H9 (cell line): ENCODE measurements at regions not wholly inside any gene's neighbourhood (a gene's known extent, or its start where the extent isn't known, plus 50 kb on each side); places are given as distances from the start of the nearest gene placed in this dataset.

Experiments used
- DNase-seq: peaks from one replicate; pipeline ENCODE4 v3.0.0-alpha.2; 2017
- H2AFZ ChIP-seq: one replicate; pipeline ENCODE4 v1.6.1; 2013; ENCODE audit warnings: mild to moderate bottlenecking, low read length, control low read depth, moderate library complexity
- H2AK5ac ChIP-seq: 2 replicates; pipeline ENCODE4 v1.6.1; 2013; ENCODE audit warnings: low read length, control low read depth, mixed read lengths; ENCODE audit not compliant: insufficient read length
- H2BK120ac ChIP-seq: one replicate; pipeline ENCODE4 v1.6.1; 2013; ENCODE audit warnings: low read depth, mild to moderate bottlenecking, low read length, control low read depth, inconsistent platforms; ENCODE audit not compliant: poor library complexity, severe bottlenecking
- H2BK12ac ChIP-seq: 2 replicates; pipeline ENCODE4 v1.6.1; 2013; ENCODE audit warnings: low read length, control low read depth, mixed read lengths, low read depth; ENCODE audit not compliant: insufficient read length
- H2BK15ac ChIP-seq: 2 replicates; pipeline ENCODE4 v1.6.1; 2013; ENCODE audit warnings: low read depth, low read length, control low read depth
- H2BK20ac ChIP-seq: one replicate; pipeline ENCODE4 v1.6.1; 2013; ENCODE audit warnings: low read depth, mild to moderate bottlenecking, low read length, control low read depth, inconsistent platforms; ENCODE audit not compliant: poor library complexity, severe bottlenecking
- H2BK5ac ChIP-seq: 2 replicates; pipeline ENCODE4 v1.6.1; 2013; ENCODE audit warnings: low read length, control low read depth, mixed read lengths; ENCODE audit not compliant: insufficient read length
- H3K14ac ChIP-seq: 2 replicates; pipeline ENCODE4 v1.6.1; 2013; ENCODE audit warnings: low read length, control low read depth; ENCODE audit not compliant: insufficient read depth
- H3K18ac ChIP-seq: 2 replicates; pipeline ENCODE4 v1.6.1; 2013; ENCODE audit warnings: low read depth, mild to moderate bottlenecking, mixed read lengths, low read length, control low read depth; ENCODE audit not compliant: insufficient read length
- H3K23ac ChIP-seq: 2 replicates; pipeline ENCODE4 v1.6.1; 2013; ENCODE audit warnings: low read length, control low read depth, mixed read lengths, low read depth; ENCODE audit not compliant: insufficient read length
- H3K23me2 ChIP-seq: 2 replicates; pipeline ENCODE4 v1.6.1; 2013; ENCODE audit warnings: low read depth, mild to moderate bottlenecking, mixed read lengths, low read length, control low read depth; ENCODE audit not compliant: insufficient read length, poor library complexity, severe bottlenecking
- H3K27ac ChIP-seq: 2 replicates; pipeline ENCODE4 v1.5.1; 2013; ENCODE audit warnings: low read length, control low read depth, mixed read lengths, low read depth; ENCODE audit not compliant: insufficient read length
- H3K27me3 ChIP-seq: 2 replicates; pipeline ENCODE4 v1.6.1; 2013; ENCODE audit warnings: low read length, control low read depth, inconsistent platforms; ENCODE audit not compliant: insufficient read depth
- H3K4ac ChIP-seq: 2 replicates; pipeline ENCODE4 v1.6.1; 2013; ENCODE audit warnings: low read depth, mild to moderate bottlenecking, control low read depth, inconsistent platforms, low read length, moderate library complexity
- H3K4me1 ChIP-seq: 2 replicates; pipeline ENCODE4 v1.6.1; 2013; ENCODE audit warnings: low read length, control low read depth, inconsistent platforms; ENCODE audit not compliant: insufficient read depth
- H3K4me2 ChIP-seq: 2 replicates; pipeline ENCODE4 v1.6.1; 2013; ENCODE audit warnings: low read length, control low read depth, mixed read lengths; ENCODE audit not compliant: insufficient read length, insufficient read depth
- H3K56ac ChIP-seq: 2 replicates; pipeline ENCODE4 v1.6.1; 2013; ENCODE audit warnings: low read depth, mild to moderate bottlenecking, mixed read lengths, low read length, control low read depth; ENCODE audit not compliant: insufficient read length
- H3K79me1 ChIP-seq: 2 replicates; pipeline ENCODE4 v1.6.1; 2013; ENCODE audit warnings: low read depth, mild to moderate bottlenecking, moderate library complexity, low read length, control low read depth, inconsistent platforms; ENCODE audit not compliant: insufficient read depth, poor library complexity, severe bottlenecking
- H3K79me2 ChIP-seq: 2 replicates; pipeline ENCODE4 v1.6.1; 2013; ENCODE audit warnings: low read length, control low read depth, inconsistent platforms; ENCODE audit not compliant: insufficient read depth
- H3K9ac ChIP-seq: 2 replicates; pipeline ENCODE4 v1.6.1; 2013; ENCODE audit warnings: low read length, control low read depth, mixed read lengths; ENCODE audit not compliant: insufficient read length; ENCODE audit errors: extremely low read depth
- H3K9me3 ChIP-seq: one replicate; pipeline ENCODE4 v1.6.1; 2013; ENCODE audit warnings: low read depth, low read length, inconsistent platforms; ENCODE audit not compliant: control insufficient read depth
- H3T11ph ChIP-seq: one replicate; pipeline ENCODE4 v1.6.1; 2013; ENCODE audit warnings: mild to moderate bottlenecking, low read length, control low read depth, inconsistent platforms
- H4K20me1 ChIP-seq: one replicate; pipeline ENCODE4 v1.6.1; 2013; ENCODE audit not compliant: control insufficient read depth, insufficient read length, insufficient read depth
- H4K5ac ChIP-seq: 2 replicates; pipeline ENCODE4 v1.6.1; 2013; ENCODE audit warnings: low read depth, mild to moderate bottlenecking, mixed read lengths, low read length, control low read depth; ENCODE audit not compliant: insufficient read length
- H4K8ac ChIP-seq: replicated peaks from 2 replicates; pipeline ENCODE4 v1.6.1; 2013; ENCODE audit warnings: low read length, control low read depth, mixed read lengths, low read depth; ENCODE audit not compliant: insufficient read length
- H4K91ac ChIP-seq: 2 replicates; pipeline ENCODE4 v1.6.1; 2013; ENCODE audit warnings: low read depth, mild to moderate bottlenecking, moderate library complexity, mixed read lengths, low read length, control low read depth; ENCODE audit not compliant: insufficient read length
- H3K27ac Mint-ChIP-seq, 3 experiments: 2 replicates in 2 of 3; 3 replicates in 1 of 3; pipeline ENCODE4 v1.8.0; 2020 to 2021; ENCODE audit warnings: mixed read lengths in 3 of 3, mild to moderate bottlenecking in 1 of 3, moderate library complexity in 1 of 3
- H3K27me3 Mint-ChIP-seq: 2 replicates; pipeline ENCODE4 v1.8.0; 2021; ENCODE audit warnings: low read depth, mild to moderate bottlenecking, moderate library complexity, mixed read lengths
- H3K36me3 Mint-ChIP-seq, 3 experiments: 2 replicates in 2 of 3; 3 replicates in 1 of 3; pipeline ENCODE4 v1.8.0; 2020 to 2021; ENCODE audit warnings: low read depth in 3 of 3, mixed read lengths in 3 of 3; ENCODE audit not compliant: insufficient read depth in 1 of 3
- H3K4me1 Mint-ChIP-seq, 2 experiments: 2 replicates each; pipeline ENCODE4 v1.8.0; 2020; ENCODE audit warnings: mixed read lengths in 2 of 2
- H3K4me3 Mint-ChIP-seq, 2 experiments: 2 replicates in 1 of 2; 3 replicates in 1 of 2; pipeline ENCODE4 v1.8.0; 2020 to 2021; ENCODE audit warnings: mild to moderate bottlenecking in 2 of 2, mixed read lengths in 2 of 2, moderate library complexity in 1 of 2
- H3K9me3 Mint-ChIP-seq, 2 experiments: 2 replicates in 1 of 2; 3 replicates in 1 of 2; pipeline ENCODE4 v1.8.0; 2020; ENCODE audit warnings: mild to moderate bottlenecking in 2 of 2, mixed read lengths in 2 of 2, moderate library complexity in 1 of 2
- CTCF ChIP-seq: fragments of 200-600 bp; sonication (generic); conservative IDR thresholded peaks from 3 replicates; pipeline ENCODE4 v1.8.0; 2021; ENCODE audit warnings: antibody characterized with exemption, mild to moderate bottlenecking
- WGBS: extraction: QIAGEN DNeasy Blood & Tissue Kit; methylation state at CpG from one replicate; pipeline ENCODE4 v1.1.7; 2013; ENCODE audit warnings: missing lambda C conversion rate, low lambda C conversion rate, mixed read lengths; ENCODE audit not compliant: insufficient read length; ENCODE audit errors: extremely low coverage; 5-methylcytosine and 5-hydroxymethylcytosine counted together

GRCh38 chr15:97703400-97703799, 257.1 kb upstream of the ARRDC4 start:
- Histone ChIP-seq H2BK20ac (no peak overlapping the region), H3K23me2 (no peaks in the 10 kb centered on the region), H3K4ac (no peak overlapping the region), H3K4me2 (no peak overlapping the region), H3K9ac (no peak overlapping the region), H4K8ac (no peak overlapping the region), H3T11ph (no peak overlapping the region), H2BK5ac (no peak overlapping the region), H3K18ac (no peak overlapping the region), H3K9me3 (no peaks in the 10 kb centered on the region), H2AFZ (no peak overlapping the region), H2BK15ac (no peak overlapping the region), H4K5ac (no peak overlapping the region), H3K23ac (no peak overlapping the region), H3K27me3 (no peaks in the 10 kb centered on the region), H3K14ac (no peak overlapping the region), H3K79me1 (no peaks in the 10 kb centered on the region), H2BK12ac (no peak overlapping the region), H2BK120ac (no peak overlapping the region), H3K27ac (no peak overlapping the region), H3K4me1 (no peaks in the 10 kb centered on the region), H3K56ac (no peak overlapping the region), H2AK5ac (no peak overlapping the region), H3K79me2 (no peaks in the 10 kb centered on the region), H4K20me1 (no peaks in the 10 kb centered on the region), H4K91ac (no peak overlapping the region)
- no peak overlapping the region for H3K4me3 Mint-ChIP-seq
- no peak overlapping the region for H3K27ac Mint-ChIP-seq
- DNase-seq = no peak
- no peaks in the 10 kb centered on the region for H3K4me1 Mint-ChIP-seq
- H3K36me3 Mint-ChIP-seq = no peaks in the 10 kb centered on the region
- no CpG with 5 or more reads among the region's 5 CpGs for WGBS
- H3K27me3 Mint-ChIP-seq = no peaks in the 10 kb centered on the region; the same call in 1 of the 2 replicates
- H3K9me3 Mint-ChIP-seq = peaks cover 0 to 2% of the 10 kb centered on the region in 2 experiments; a peak in 2 of 5 replicates
- no peak for TF ChIP-seq CTCF
